ENCODE measurements at regions not wholly inside any gene's neighbourhood (a gene's known extent, or its start where the extent isn't known, plus 50 kb on each side); places are given as distances from the start of the nearest gene placed in this dataset.

- TF ChIP-seq CTCF (IDR thresholded peaks at IDR 0.05; ENCODE audit: low read depth, low read length), result no peak
- DNase-seq (ENCODE audit: extremely low read depth, low read depth), result no peak
Observed at GRCh38 chrX:39502486-39502885, 595.3 kb downstream of the BCOR start.

- no peak for TF ChIP-seq CTCF (IDR thresholded peaks at IDR 0.05; ENCODE audit: low read depth, low read length)
- no peak for DNase-seq (ENCODE audit: extremely low read depth, low read depth)
Observed at GRCh38 chrX:39504227-39504626, 593.5 kb downstream of the BCOR start.

GRCh38 chrX:39504850-39505259 lies 592.9 kb downstream of the BCOR start:
- DNase-seq (ENCODE audit: extremely low read depth, low read depth), result no peak
- no peak for TF ChIP-seq CTCF (IDR thresholded peaks at IDR 0.05; ENCODE audit: low read depth, low read length)

GRCh38 chrX:39506131-39506530 lies 591.6 kb downstream of the BCOR start:
- no peak for TF ChIP-seq CTCF (IDR thresholded peaks at IDR 0.05; ENCODE audit: low read depth, low read length)
- DNase-seq (ENCODE audit: extremely low read depth, low read depth), result no peak

GRCh38 chrX:39507034-39507433 lies 590.7 kb downstream of the BCOR start:
- no peak for TF ChIP-seq CTCF (IDR thresholded peaks at IDR 0.05; ENCODE audit: low read depth, low read length)
- DNase-seq (ENCODE audit: extremely low read depth, low read depth), result no peak

- no peak for TF ChIP-seq CTCF (IDR thresholded peaks at IDR 0.05; ENCODE audit: low read depth, low read length)
- no peak for DNase-seq (ENCODE audit: extremely low read depth, low read depth)
Observed at GRCh38 chrX:39507617-39508299, 590.0 kb downstream of the BCOR start.

GRCh38 chrX:39508300-39508692 lies 589.5 kb downstream of the BCOR start:
- no peak for TF ChIP-seq CTCF (IDR thresholded peaks at IDR 0.05; ENCODE audit: low read depth, low read length)
- DNase-seq (ENCODE audit: extremely low read depth, low read depth), result no peak

Data from AG09319 (cell line).